GM21825 (cell line): ENCODE measurements at regions not wholly inside any gene's neighbourhood (a gene's known extent, or its start where the extent isn't known, plus 50 kb on each side); places are given as distances from the start of the nearest gene placed in this dataset.
"Not testable (repeated sequence)": the region's sequence is repeated elsewhere in the genome, so short reads cannot be mapped to it uniquely, and the experiment has no call there.

Experiments used
- ATAC-seq: cut with Tn5 transposase; IDR thresholded peaks from one replicate; pipeline ENCODE4 v1.9.1; 2021; ENCODE audit warnings: mild to moderate bottlenecking, moderate library complexity; ENCODE audit not compliant: unreplicated experiment

GRCh38 chr1:117702654-117703053 is 96.8 kb downstream of the TENT5C start:
- no peak for ATAC-seq

- no peak for ATAC-seq
Measured at GRCh38 chr1:117707371-117707770, 101.5 kb downstream of the TENT5C start.

GRCh38 chr1:117708323-117709248 is 102.7 kb downstream of the TENT5C start:
- no peak for ATAC-seq

- ATAC-seq, result no peak
Measured at GRCh38 chr1:117709249-117709691, 103.4 kb downstream of the TENT5C start.

- ATAC-seq, result no peak
Measured at GRCh38 chr1:117710710-117711109, 104.9 kb downstream of the TENT5C start.

- no peak for ATAC-seq
Measured at GRCh38 chr1:117712621-117713020, 106.8 kb downstream of the TENT5C start.

GRCh38 chr1:117714546-117714945 is 108.7 kb downstream of the TENT5C start:
- ATAC-seq, result no peak

- not testable (repeated sequence) for ATAC-seq
Measured at GRCh38 chr1:117716030-117716429, 110.2 kb downstream of the TENT5C start.

- ATAC-seq, result not testable (repeated sequence)
Measured at GRCh38 chr1:117717980-117718379, 112.1 kb downstream of the TENT5C start.

GRCh38 chr1:117718596-117718995 is 112.7 kb downstream of the TENT5C start:
- not testable (repeated sequence) for ATAC-seq

- no peak for ATAC-seq
Measured at GRCh38 chr1:117719004-117719403, 113.2 kb downstream of the TENT5C start.

GRCh38 chr1:117732065-117732797 is 126.4 kb downstream of the TENT5C start:
- no peak for ATAC-seq

- no peak for ATAC-seq
Measured at GRCh38 chr1:117732956-117733355, 127.1 kb downstream of the TENT5C start.

- no peak for ATAC-seq
Measured at GRCh38 chr1:117734403-117734802, 128.6 kb downstream of the TENT5C start.

- ATAC-seq, result no peak
Measured at GRCh38 chr1:117735045-117735992, 129.5 kb downstream of the TENT5C start.

- no peak for ATAC-seq
Measured at GRCh38 chr1:117739504-117739903, 133.7 kb downstream of the TENT5C start.

- ATAC-seq, result no peak
Measured at GRCh38 chr1:117740496-117740895, 134.6 kb downstream of the TENT5C start.

- ATAC-seq, result not testable (repeated sequence)
Measured at GRCh38 chr1:117746565-117746964, 140.7 kb downstream of the TENT5C start.

- ATAC-seq, result no peak
Measured at GRCh38 chr1:117747605-117748004, 141.8 kb downstream of the TENT5C start.

- no peak for ATAC-seq
Measured at GRCh38 chr1:117751321-117751720, 145.5 kb downstream of the TENT5C start.

GRCh38 chr1:117752661-117753060 is 146.8 kb downstream of the TENT5C start:
- ATAC-seq, result no peak
